Hepatocyte (in vitro differentiated cells): ENCODE measurements at regions not wholly inside any gene's neighbourhood (a gene's known extent, or its start where the extent isn't known, plus 50 kb on each side); places are given as distances from the start of the nearest gene placed in this dataset.

Experiments
- DNase-seq: peaks from one replicate; pipeline ENCODE4 v3.0.0-alpha.2; 2016; ENCODE audit warnings: low spot score
- H2AFZ ChIP-seq: fragments of 200-600 bp; sonication (generic); 2 replicates; pipeline ENCODE4 v1.6.0; 2016; ENCODE audit warnings: antibody characterized with exemption, mild to moderate bottlenecking
- H3K27ac ChIP-seq: fragments of 200-600 bp; sonication (generic); 2 replicates; pipeline ENCODE4 v1.5.1; 2016; ENCODE audit warnings: mild to moderate bottlenecking
- H3K27me3 ChIP-seq: fragments of 200-600 bp; sonication (generic); 2 replicates; pipeline ENCODE4 v1.6.1; 2016
- H3K36me3 ChIP-seq: fragments of 200-600 bp; sonication (generic); replicated peaks from 2 replicates; pipeline ENCODE4 v1.5.1; 2016; ENCODE audit warnings: low read depth; ENCODE audit not compliant: insufficient read depth
- H3K4me1 ChIP-seq: fragments of 200-600 bp; sonication (generic); 2 replicates; pipeline ENCODE4 v1.5.1; 2016; ENCODE audit warnings: mild to moderate bottlenecking, moderate library complexity; ENCODE audit not compliant: insufficient read depth
- H3K4me2 ChIP-seq: fragments of 200-600 bp; sonication (generic); 2 replicates; pipeline ENCODE4 v1.6.0; 2016
- H3K4me3 ChIP-seq: fragments of 200-600 bp; sonication (generic); 2 replicates; pipeline ENCODE4 v1.5.1; 2016; ENCODE audit warnings: mild to moderate bottlenecking
- H3K79me2 ChIP-seq: fragments of 200-600 bp; sonication (generic); 2 replicates; pipeline ENCODE4 v1.6.0; 2017; ENCODE audit warnings: mild to moderate bottlenecking
- H3K9me2 ChIP-seq: fragments of 200-600 bp; sonication (generic); replicated peaks from 2 replicates; pipeline ENCODE4 v1.6.0; 2017; ENCODE audit warnings: mild to moderate bottlenecking; ENCODE audit not compliant: insufficient read depth
- H3K9me3 ChIP-seq: fragments of 200-600 bp; sonication (generic); 2 replicates; pipeline ENCODE4 v1.5.1; 2016; ENCODE audit warnings: low read depth, mild to moderate bottlenecking
- H4K20me1 ChIP-seq: fragments of 200-600 bp; sonication (generic); 2 replicates; pipeline ENCODE4 v1.6.0; 2016; ENCODE audit warnings: mild to moderate bottlenecking; ENCODE audit not compliant: insufficient read depth, poor library complexity, severe bottlenecking
- EZH2 ChIP-seq: fragments of 200-600 bp; sonication (generic); IDR thresholded peaks from 2 replicates; pipeline ENCODE4 v1.6.1; 2016; ENCODE audit warnings: antibody characterized with exemption, mild to moderate bottlenecking, borderline replicate concordance
- EZH2phosphoT487 ChIP-seq: fragments of 200-600 bp; sonication (generic); IDR thresholded peaks from one replicate; pipeline ENCODE4 v1.6.1; 2018; ENCODE audit warnings: antibody characterized with exemption, mild to moderate bottlenecking, low read depth, moderate library complexity; ENCODE audit not compliant: unreplicated experiment, severe bottlenecking
- WGBS: methylation state at CpG from one replicate; pipeline ENCODE4 v1.1.6; 2016; ENCODE audit warnings: low lambda C conversion rate; ENCODE audit errors: missing lambda C conversion rate; 5-methylcytosine and 5-hydroxymethylcytosine counted together
- TF ChIP-seq, protein P1 (sequence below): fragments of 200-600 bp; sonication (generic); IDR thresholded peaks from 2 replicates; pipeline ENCODE4 v1.5.1; 2016; ENCODE audit warnings: antibody characterized with exemption, mild to moderate bottlenecking; ENCODE audit not compliant: poor library complexity

DNA sequence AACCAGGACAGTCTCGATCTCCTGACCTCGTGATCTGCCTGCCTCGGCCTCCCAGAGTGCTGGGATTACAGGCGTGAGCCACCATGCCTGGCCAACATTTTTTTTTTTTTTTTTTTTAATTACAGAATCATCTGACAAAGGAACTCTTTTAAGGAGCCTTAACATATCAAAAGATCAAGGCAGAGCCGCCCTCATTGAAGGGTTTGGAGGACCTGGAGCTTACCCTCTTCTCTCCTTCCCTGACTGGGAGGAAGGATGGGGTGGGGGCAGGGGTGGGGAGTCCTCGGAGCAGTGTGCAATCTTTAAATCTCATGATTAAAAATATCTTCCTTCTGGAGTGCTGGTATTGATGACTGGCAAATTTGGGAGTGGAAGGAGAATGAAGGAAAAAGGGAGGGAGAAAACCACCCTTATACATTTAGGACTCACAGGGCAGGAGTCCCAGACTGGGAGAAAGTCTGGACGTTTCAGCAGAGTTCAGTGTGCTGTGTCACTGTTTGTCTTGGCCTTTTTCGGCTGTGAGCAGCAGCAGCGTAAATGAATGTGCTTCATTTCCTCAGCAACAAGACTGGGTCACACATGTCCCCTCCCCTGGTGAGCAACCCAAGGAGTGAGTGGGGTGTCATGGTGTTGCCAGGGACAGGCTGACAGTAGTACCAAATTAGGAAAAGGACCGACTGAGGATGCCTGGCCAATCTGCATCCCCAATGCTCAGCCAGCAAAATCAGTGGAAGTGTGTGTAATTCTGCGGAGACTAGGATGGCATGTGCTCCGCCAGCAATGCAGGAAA is 115.3 kb upstream of the BNC2 start:
- 81% methylated on average over 12 of the region's 12 CpGs for WGBS
- peak overlapping the region; percentile 47 for H3K4me2 ChIP-seq
- H3K9me3 ChIP-seq = no peaks in the 10 kb centered on the region
- no peaks in the 10 kb centered on the region for H4K20me1 ChIP-seq
- H3K9me2 ChIP-seq = no peaks in the 10 kb centered on the region
- H3K36me3 ChIP-seq = no peaks in the 10 kb centered on the region
- no peak overlapping the region for H3K4me3 ChIP-seq
- H3K4me1 ChIP-seq = peaks cover 13% of the 10 kb centered on the region
- TF ChIP-seq EZH2 (no peak), EZH2phosphoT487 (no peak)
- TF ChIP-seq, protein P1, sequence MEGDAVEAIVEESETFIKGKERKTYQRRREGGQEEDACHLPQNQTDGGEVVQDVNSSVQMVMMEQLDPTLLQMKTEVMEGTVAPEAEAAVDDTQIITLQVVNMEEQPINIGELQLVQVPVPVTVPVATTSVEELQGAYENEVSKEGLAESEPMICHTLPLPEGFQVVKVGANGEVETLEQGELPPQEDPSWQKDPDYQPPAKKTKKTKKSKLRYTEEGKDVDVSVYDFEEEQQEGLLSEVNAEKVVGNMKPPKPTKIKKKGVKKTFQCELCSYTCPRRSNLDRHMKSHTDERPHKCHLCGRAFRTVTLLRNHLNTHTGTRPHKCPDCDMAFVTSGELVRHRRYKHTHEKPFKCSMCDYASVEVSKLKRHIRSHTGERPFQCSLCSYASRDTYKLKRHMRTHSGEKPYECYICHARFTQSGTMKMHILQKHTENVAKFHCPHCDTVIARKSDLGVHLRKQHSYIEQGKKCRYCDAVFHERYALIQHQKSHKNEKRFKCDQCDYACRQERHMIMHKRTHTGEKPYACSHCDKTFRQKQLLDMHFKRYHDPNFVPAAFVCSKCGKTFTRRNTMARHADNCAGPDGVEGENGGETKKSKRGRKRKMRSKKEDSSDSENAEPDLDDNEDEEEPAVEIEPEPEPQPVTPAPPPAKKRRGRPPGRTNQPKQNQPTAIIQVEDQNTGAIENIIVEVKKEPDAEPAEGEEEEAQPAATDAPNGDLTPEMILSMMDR = no peak
- H2AFZ ChIP-seq = no peak overlapping the region
- no peaks in the 10 kb centered on the region for H3K79me2 ChIP-seq
- H3K27me3 ChIP-seq = no peaks in the 10 kb centered on the region
- no peak for DNase-seq
- H3K27ac ChIP-seq = peak overlapping the region; percentile 84

DNA sequence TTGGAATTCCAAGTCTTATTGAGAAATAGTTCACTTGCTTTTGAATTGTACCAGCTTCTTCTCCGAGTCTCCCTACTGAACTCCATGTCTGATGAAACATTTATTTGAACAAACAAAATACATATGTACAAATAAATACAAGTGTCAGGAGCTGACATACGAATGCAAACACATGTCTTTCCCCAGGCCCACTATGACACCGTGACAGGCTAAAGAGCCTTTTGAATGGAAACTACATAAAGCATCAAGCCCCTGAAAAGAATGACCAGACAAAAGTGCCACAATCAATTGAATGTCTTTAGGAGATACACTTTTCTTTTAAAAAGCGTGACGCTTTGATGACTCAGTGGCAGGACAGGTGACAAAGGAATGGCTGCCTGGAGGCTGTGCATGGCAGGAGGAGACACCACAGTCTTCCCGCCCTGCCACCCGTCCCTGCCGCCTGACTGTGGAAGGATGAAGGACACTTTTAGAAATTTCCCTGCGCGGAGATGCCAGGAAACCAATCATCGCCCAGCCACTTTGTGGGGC is 112.4 kb upstream of the BNC2 start:
- Histone ChIP-seq H3K4me2 (no peak overlapping the region), H3K4me3 (no peak overlapping the region), H3K9me2 (no peaks in the 10 kb centered on the region), H3K36me3 (no peaks in the 10 kb centered on the region), H3K4me1 (peaks cover 13% of the 10 kb centered on the region), H2AFZ (no peak overlapping the region), H4K20me1 (no peaks in the 10 kb centered on the region), H3K9me3 (no peaks in the 10 kb centered on the region), H3K79me2 (no peaks in the 10 kb centered on the region), H3K27me3 (no peaks in the 10 kb centered on the region), H3K27ac (no peak overlapping the region)
- 93% methylated on average over 11 of the region's 11 CpGs for WGBS
- no peak for DNase-seq
- TF ChIP-seq EZH2phosphoT487 (no peak), EZH2 (no peak)
- TF ChIP-seq, protein P1 = no peak

GRCh38 chr9:16976427-16976826 is 106.0 kb upstream of the BNC2 start:
- no peaks in the 10 kb centered on the region for H3K79me2 ChIP-seq
- no peaks in the 10 kb centered on the region for H3K9me3 ChIP-seq

More at GRCh38 chr9:16976427-16976826, 106.0 kb upstream of the BNC2 start:
- no peaks in the 10 kb centered on the region for H3K27me3 ChIP-seq
- WGBS = 82% methylated on average over 4 of the region's 4 CpGs
- H3K4me1 ChIP-seq = no peaks in the 10 kb centered on the region
- no peaks in the 10 kb centered on the region for H3K9me2 ChIP-seq
- H3K4me2 ChIP-seq = no peak overlapping the region
- no peaks in the 10 kb centered on the region for H4K20me1 ChIP-seq
- DNase-seq = no peak
- TF ChIP-seq EZH2 = no peak
- TF ChIP-seq EZH2phosphoT487 = no peak
- TF ChIP-seq, protein P1 = no peak
- no peak overlapping the region for H3K27ac ChIP-seq
- H3K36me3 ChIP-seq = no peaks in the 10 kb centered on the region
- H3K4me3 ChIP-seq = no peak overlapping the region
- no peak overlapping the region for H2AFZ ChIP-seq
